ENCODE measurements at regions not wholly inside any gene's neighbourhood (a gene's known extent, or its start where the extent isn't known, plus 50 kb on each side); places are given as distances from the start of the nearest gene placed in this dataset.

- no peak overlapping the region for H3K27ac ChIP-seq
- DNase-seq: no peak
- H3K27me3 ChIP-seq: no peaks in the 10 kb centered on the region
- H3K36me3 ChIP-seq: no peaks in the 10 kb centered on the region
- H3K4me1 ChIP-seq: peaks cover 0 to 14% (median 0%) of the 10 kb centered on the region in 4 donors
- no peak overlapping the region for H3K4me3 ChIP-seq
- H3K9me3 ChIP-seq: no peaks in the 10 kb centered on the region
- TF ChIP-seq POLR2A (IDR thresholded peaks at IDR 0.05) (no peak), CTCF (IDR thresholded peaks at IDR 0.05) (no peak)
Measured at GRCh38 chr5:124630767-124631704, 115.4 kb downstream of the ZNF608 start.

- DNase-seq: no peak
- no peak overlapping the region for H3K27ac ChIP-seq
- no peak overlapping the region for H3K4me3 ChIP-seq
- TF ChIP-seq CTCF (IDR thresholded peaks at IDR 0.05) (no peak), POLR2A (IDR thresholded peaks at IDR 0.05) (no peak)
- no peaks in the 10 kb centered on the region for H3K9me3 ChIP-seq
- H3K27me3 ChIP-seq: no peaks in the 10 kb centered on the region
- no peaks in the 10 kb centered on the region for H3K36me3 ChIP-seq
- H3K4me1 ChIP-seq: peaks cover 0 to under 1% (median 0%) of the 10 kb centered on the region in 4 donors
Measured at GRCh38 chr5:124628721-124629596, 117.5 kb downstream of the ZNF608 start.

GRCh38 chr5:124627815-124628595 is 118.4 kb downstream of the ZNF608 start:
- H3K27ac ChIP-seq: no peak overlapping the region
- no peaks in the 10 kb centered on the region for H3K4me1 ChIP-seq
- no peak overlapping the region for H3K4me3 ChIP-seq
- no peaks in the 10 kb centered on the region for H3K36me3 ChIP-seq
- no peaks in the 10 kb centered on the region for H3K27me3 ChIP-seq
- DNase-seq: no peak
- TF ChIP-seq POLR2A (IDR thresholded peaks at IDR 0.05) (no peak), CTCF (IDR thresholded peaks at IDR 0.05) (no peak)
- H3K9me3 ChIP-seq: no peaks in the 10 kb centered on the region

- no peaks in the 10 kb centered on the region for H3K27me3 ChIP-seq
- DNase-seq: no peak
- no peaks in the 10 kb centered on the region for H3K36me3 ChIP-seq
- H3K27ac ChIP-seq: no peak overlapping the region
- H3K4me3 ChIP-seq: no peak overlapping the region
- H3K9me3 ChIP-seq: no peaks in the 10 kb centered on the region
- TF ChIP-seq CTCF (IDR thresholded peaks at IDR 0.05) (no peak), POLR2A (IDR thresholded peaks at IDR 0.05) (no peak)
- no peaks in the 10 kb centered on the region for H3K4me1 ChIP-seq
Measured at GRCh38 chr5:124626053-124626452, 120.4 kb downstream of the ZNF608 start.

- Histone ChIP-seq H3K27me3 (no peaks in the 10 kb centered on the region), H3K36me3 (no peaks in the 10 kb centered on the region), H3K9me3 (no peaks in the 10 kb centered on the region), H3K4me1 (no peaks in the 10 kb centered on the region), H3K4me3 (no peak overlapping the region), H3K27ac (no peak overlapping the region)
- no peak for TF ChIP-seq CTCF (IDR thresholded peaks at IDR 0.05)
- TF ChIP-seq POLR2A (IDR thresholded peaks at IDR 0.05): no peak
- no peak for DNase-seq
Measured at GRCh38 chr5:124623265-124623664, 123.2 kb downstream of the ZNF608 start.
